Duodenal mucosa (tissue), 2 donors: ENCODE measurements at regions not wholly inside any gene's neighbourhood (a gene's known extent, or its start where the extent isn't known, plus 50 kb on each side); places are given as distances from the start of the nearest gene placed in this dataset.

ENCODE experiments used
- H3K27ac ChIP-seq: one replicate; pipeline ENCODE4 v1.7.0; 2013; ENCODE audit warnings: low read depth, low read length
- H3K27me3 ChIP-seq, 2 donors: one replicate each; pipeline ENCODE4 v1.7.0; 2013; ENCODE audit warnings: low read length in 2 of 2, control low read depth in 1 of 2; ENCODE audit not compliant: insufficient read depth in 2 of 2, control insufficient read depth in 1 of 2
- H3K36me3 ChIP-seq, 2 donors: one replicate each; pipeline ENCODE4 v1.7.0; 2013; ENCODE audit warnings: low read length in 2 of 2, control low read depth in 1 of 2; ENCODE audit not compliant: insufficient read depth in 2 of 2, control insufficient read depth in 1 of 2
- H3K4me1 ChIP-seq, 2 donors: one replicate each; pipeline ENCODE4 v1.7.0; 2013; ENCODE audit warnings: low read length in 2 of 2, control low read depth in 1 of 2; ENCODE audit not compliant: insufficient read depth in 2 of 2, control insufficient read depth in 1 of 2
- H3K4me3 ChIP-seq, 2 donors: one replicate each; pipeline ENCODE4 v1.7.0; 2013; ENCODE audit warnings: low read length in 2 of 2, low read depth in 1 of 2
- H3K9ac ChIP-seq, 2 donors: one replicate each; pipeline ENCODE4 v1.7.0; 2013; ENCODE audit warnings: low read length in 2 of 2, low read depth in 1 of 2
- H3K9me3 ChIP-seq, 2 donors: one replicate each; pipeline ENCODE4 v1.7.0; 2013; ENCODE audit warnings: low read length in 2 of 2, control low read depth in 1 of 2; ENCODE audit not compliant: control insufficient read depth in 1 of 2

DNA sequence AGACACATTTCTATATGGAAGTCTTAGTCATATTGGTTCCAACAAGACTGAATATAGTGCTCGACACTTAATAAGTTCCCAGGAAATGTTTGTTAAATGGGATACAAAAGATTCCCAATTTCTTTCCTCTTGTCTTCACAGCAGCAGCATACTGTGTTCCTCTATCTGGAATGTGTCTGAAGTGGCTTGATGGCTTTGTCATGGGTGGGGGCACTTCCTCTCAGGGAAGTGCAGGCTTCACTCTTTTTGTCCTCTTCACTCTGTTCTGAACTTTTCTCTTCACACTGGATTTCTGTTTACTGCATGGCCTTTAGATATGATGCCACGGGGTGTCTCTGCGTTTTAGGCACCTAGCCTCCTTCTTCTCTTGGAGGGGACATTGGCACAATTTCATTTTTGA, 127.7 kb upstream of the C9orf72 start:
- Histone ChIP-seq H3K36me3 (no peaks in the 10 kb centered on the region), H3K27me3 (no peaks in the 10 kb centered on the region), H3K9ac (no peak overlapping the region), H3K4me3 (no peak overlapping the region), H3K4me1 (peaks cover 0 to 4% of the 10 kb centered on the region in 2 donors), H3K9me3 (no peaks in the 10 kb centered on the region), H3K27ac (no peak overlapping the region)

DNA sequence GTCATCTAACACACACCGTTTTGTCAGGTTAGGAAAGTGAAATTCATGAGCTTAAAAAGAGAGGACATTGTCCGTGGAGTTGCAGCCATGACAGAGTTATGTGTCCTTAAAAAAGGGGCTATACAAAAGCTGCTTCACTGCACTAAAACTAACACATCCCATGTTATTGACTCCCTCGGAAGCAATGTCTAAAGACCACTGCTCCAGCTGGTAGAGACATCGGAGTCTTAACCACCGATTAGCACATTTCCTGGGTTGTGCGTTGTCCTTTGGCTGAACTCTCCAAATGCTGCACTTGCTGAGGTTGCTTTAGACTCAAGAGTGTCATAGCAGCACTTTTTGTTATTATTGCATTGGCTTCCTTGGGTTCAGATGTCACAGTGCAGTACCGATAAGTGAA, 128.3 kb upstream of the C9orf72 start:
- Histone ChIP-seq H3K9ac (no peak overlapping the region), H3K27ac (no peak overlapping the region), H3K27me3 (no peaks in the 10 kb centered on the region), H3K4me1 (peaks cover 0 to 4% of the 10 kb centered on the region in 2 donors), H3K4me3 (no peak overlapping the region), H3K36me3 (no peaks in the 10 kb centered on the region), H3K9me3 (no peaks in the 10 kb centered on the region)

DNA sequence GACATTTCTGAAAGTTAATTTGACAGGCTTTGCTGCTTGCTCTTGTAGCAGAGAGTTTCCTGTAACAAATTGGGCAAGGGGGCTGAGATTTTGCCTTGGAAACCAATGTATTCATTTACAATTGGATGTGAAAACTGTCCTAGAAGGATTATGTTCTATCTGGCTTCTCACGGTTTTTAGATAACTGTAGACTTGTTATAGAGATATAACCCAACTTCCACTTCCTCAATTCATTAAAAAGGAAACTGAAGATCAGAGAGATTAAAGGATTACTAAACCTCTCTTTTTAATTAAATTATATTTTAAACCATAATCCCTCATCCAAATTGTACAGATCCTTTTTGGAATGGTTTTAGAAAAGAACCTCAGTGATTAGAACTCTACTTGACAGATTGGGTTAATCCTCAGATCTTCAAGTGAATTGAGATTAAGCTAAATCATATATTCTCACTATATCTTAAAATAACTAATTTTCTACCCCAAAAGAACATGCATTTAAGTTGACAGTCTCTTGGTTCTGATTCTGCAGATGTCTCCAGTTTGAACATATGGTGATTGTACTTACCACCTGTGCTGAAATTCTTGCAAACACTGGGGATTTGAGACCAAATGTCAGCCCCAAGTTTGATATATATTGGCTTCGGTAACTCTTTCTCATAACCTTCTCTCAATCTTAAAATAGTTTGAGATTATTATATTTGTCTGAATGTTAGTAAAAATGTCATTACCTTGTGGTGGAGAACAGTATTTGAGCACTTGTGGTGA, 130.1 kb upstream of the C9orf72 start:
- Histone ChIP-seq H3K9ac (no peak overlapping the region), H3K9me3 (no peaks in the 10 kb centered on the region), H3K4me1 (peaks cover 0 to 4% of the 10 kb centered on the region in 2 donors), H3K27me3 (no peaks in the 10 kb centered on the region), H3K27ac (no peak overlapping the region), H3K4me3 (no peak overlapping the region), H3K36me3 (no peaks in the 10 kb centered on the region)

DNA sequence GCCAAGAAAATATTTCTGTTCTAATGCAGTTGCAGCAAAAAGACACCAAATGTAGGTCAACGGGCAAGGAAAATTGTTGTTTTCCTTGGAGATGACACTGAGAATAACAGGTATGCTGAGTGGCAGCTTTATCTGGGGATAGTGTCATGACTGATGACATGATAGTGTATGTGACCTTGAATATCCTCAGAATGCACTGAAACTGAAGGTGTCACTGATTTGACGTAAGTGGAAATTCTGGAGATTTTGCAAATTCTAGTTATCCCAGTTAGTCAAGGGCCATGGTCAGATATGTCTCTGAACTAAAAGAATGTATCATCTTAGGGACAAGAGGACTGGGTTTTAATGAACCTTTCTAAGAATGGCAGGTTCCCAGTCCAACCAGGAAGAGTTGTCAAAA, 138.0 kb upstream of the C9orf72 start:
- Histone ChIP-seq H3K4me3 (no peak overlapping the region), H3K4me1 (no peaks in the 10 kb centered on the region), H3K27ac (no peak overlapping the region), H3K36me3 (no peaks in the 10 kb centered on the region), H3K9me3 (no peaks in the 10 kb centered on the region), H3K9ac (no peak overlapping the region), H3K27me3 (no peaks in the 10 kb centered on the region)

DNA sequence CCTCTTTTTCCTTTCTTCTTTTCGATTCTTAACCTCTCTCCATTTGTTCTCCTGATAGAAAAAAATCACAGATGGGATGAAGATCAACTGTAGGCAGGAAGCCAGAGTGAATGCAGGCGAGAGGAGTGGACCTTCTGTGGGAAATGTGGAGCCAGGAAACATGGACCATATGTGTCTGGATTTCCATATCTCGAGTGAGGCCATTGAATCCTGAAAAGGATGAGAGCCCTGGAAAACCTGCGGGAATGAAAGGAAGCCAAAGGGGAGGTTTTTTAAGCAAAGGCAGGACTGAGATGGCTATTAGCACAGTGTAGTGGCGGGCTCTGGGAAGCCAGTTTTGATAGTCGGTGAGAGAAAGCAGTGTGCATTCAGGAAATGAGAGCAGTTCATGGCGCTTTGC, 139.5 kb upstream of the C9orf72 start:
- Histone ChIP-seq H3K27ac (no peak overlapping the region), H3K9me3 (no peaks in the 10 kb centered on the region), H3K27me3 (no peaks in the 10 kb centered on the region), H3K4me1 (no peaks in the 10 kb centered on the region), H3K4me3 (no peak overlapping the region), H3K9ac (no peak overlapping the region), H3K36me3 (no peaks in the 10 kb centered on the region)

DNA sequence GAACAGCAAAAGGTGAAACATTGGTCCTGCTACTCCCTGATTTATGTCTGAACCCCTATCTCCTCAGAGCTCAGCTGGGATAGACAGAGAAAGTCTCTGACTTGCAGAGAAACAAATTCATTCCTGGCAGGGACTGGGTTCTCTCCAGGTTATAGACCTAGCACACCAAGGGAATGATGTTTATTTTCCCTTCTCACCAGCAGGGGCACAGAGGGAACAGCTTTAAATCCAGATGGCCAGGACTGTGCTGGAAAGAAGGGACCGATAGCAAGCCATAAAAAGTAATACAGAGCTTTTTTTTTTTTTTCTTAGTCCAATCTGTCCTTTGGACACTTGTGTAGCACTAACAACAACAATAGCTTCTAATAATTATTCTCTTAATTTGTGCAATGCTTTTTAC, 141.1 kb upstream of the C9orf72 start:
- Histone ChIP-seq H3K4me3 (no peak overlapping the region), H3K9ac (no peak overlapping the region), H3K9me3 (no peaks in the 10 kb centered on the region), H3K36me3 (no peaks in the 10 kb centered on the region), H3K27me3 (no peaks in the 10 kb centered on the region), H3K27ac (no peak overlapping the region), H3K4me1 (no peaks in the 10 kb centered on the region)

GRCh38 chr9:27715651-27716050, 142.4 kb upstream of the C9orf72 start:
- no peaks in the 10 kb centered on the region for H3K4me1 ChIP-seq
- no peaks in the 10 kb centered on the region for H3K36me3 ChIP-seq
- no peak overlapping the region for H3K27ac ChIP-seq
- no peak overlapping the region for H3K4me3 ChIP-seq
- no peak overlapping the region for H3K9ac ChIP-seq
- no peaks in the 10 kb centered on the region for H3K27me3 ChIP-seq
- H3K9me3 ChIP-seq, result no peaks in the 10 kb centered on the region

DNA sequence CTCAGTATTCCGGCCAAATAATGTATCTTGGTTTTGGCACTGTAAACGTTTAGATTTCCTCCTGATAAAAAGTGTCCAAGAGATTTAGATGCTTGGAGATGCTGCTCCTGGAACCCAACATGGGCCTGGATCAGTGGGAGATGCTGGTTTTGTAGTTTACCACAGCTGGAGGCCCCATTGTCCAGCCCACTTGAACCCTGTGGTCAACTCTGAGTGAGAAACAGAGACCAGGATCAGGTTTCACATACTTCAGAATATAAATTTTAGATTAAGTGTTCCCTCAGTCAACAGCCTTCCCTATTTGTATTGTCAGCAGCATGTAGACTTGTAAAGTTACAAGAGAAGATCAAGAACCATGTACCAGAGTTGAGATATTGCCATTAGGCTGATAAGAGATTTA, 144.7 kb upstream of the C9orf72 start:
- H3K9ac ChIP-seq, result no peak overlapping the region
- H3K27ac ChIP-seq, result no peak overlapping the region
- no peaks in the 10 kb centered on the region for H3K9me3 ChIP-seq
- H3K4me1 ChIP-seq, result no peaks in the 10 kb centered on the region
- no peak overlapping the region for H3K4me3 ChIP-seq
- H3K27me3 ChIP-seq, result no peaks in the 10 kb centered on the region
- H3K36me3 ChIP-seq, result no peaks in the 10 kb centered on the region

DNA sequence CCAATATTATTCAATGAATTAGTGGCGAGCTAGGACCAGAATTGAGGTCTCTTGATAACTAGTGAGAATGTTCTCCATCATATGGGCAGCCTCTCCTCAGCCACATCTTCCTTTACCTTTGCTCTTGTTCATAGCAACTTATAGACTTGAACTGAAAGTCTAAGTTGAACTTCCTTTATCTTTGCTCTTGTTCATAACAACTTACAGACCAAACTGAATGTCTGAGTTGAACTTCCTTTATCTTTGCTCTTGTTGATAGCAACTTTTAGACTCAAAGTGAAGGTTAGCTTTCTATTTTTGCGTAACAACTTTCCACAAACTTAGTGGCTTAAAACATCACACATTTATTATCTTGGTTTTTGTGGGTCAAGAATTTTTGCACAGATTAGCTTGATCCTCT, 146.4 kb upstream of the C9orf72 start:
- Histone ChIP-seq H3K4me3 (no peak overlapping the region), H3K4me1 (no peaks in the 10 kb centered on the region), H3K36me3 (no peaks in the 10 kb centered on the region), H3K9ac (no peak overlapping the region), H3K9me3 (no peaks in the 10 kb centered on the region), H3K27me3 (no peaks in the 10 kb centered on the region), H3K27ac (no peak overlapping the region)

DNA sequence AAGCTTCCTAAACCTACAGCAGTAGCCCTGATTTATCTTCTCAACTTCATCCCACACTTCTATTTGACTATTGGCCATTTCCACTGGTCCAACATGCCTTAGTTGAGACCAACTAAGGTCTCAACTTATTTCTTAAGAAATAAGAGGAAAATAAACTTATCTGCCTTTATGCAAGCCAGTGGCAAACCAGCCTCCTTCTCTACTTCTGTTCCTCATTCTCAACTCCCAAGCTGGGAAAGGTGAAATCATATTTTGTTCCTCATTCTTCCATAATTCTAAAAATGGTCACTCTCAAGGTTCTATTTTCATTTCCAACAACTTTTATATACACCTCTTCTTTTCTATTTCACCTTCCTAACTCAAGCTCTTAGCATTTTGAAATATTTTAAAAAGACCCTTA, 149.6 kb upstream of the C9orf72 start:
- Histone ChIP-seq H3K27ac (no peak overlapping the region), H3K36me3 (no peaks in the 10 kb centered on the region), H3K4me3 (no peak overlapping the region), H3K4me1 (no peaks in the 10 kb centered on the region), H3K9ac (no peak overlapping the region), H3K27me3 (no peaks in the 10 kb centered on the region), H3K9me3 (no peaks in the 10 kb centered on the region)
